AG20443 (cell line): ENCODE measurements at regions not wholly inside any gene's neighbourhood (a gene's known extent, or its start where the extent isn't known, plus 50 kb on each side); places are given as distances from the start of the nearest gene placed in this dataset.

Source experiments
- DNase-seq: peaks from one replicate; pipeline ENCODE4 v3.0.0; 2012; ENCODE audit warnings: low spot score, mixed read lengths

GRCh38 chr3:102599819-102600576 lies 165.2 kb downstream of the ZPLD1 start:
- no peak for DNase-seq

GRCh38 chr3:102605153-102605552 lies 170.3 kb downstream of the ZPLD1 start:
- no peak for DNase-seq

DNA sequence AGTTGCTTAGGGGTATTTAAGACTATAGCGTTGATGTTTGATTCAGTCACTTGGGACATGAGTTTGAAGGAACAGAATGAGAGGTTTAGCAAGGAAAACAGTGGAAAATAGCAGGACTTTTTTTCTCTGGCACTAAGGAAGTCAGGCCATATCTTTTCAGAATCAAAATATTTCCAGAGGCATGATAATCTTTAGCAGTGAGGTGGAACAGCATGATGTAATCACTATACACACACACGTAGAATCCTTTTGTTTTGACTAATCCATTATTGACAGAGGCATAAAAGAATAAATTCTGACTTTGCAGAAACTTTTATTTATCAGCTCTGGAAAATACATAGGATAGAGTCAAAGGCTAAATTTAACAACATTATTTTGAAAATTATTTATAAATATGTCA lies 174.1 kb downstream of the ZPLD1 start:
- no peak for DNase-seq

GRCh38 chr3:102614021-102614569 lies 179.3 kb downstream of the ZPLD1 start:
- DNase-seq, result no peak

DNA sequence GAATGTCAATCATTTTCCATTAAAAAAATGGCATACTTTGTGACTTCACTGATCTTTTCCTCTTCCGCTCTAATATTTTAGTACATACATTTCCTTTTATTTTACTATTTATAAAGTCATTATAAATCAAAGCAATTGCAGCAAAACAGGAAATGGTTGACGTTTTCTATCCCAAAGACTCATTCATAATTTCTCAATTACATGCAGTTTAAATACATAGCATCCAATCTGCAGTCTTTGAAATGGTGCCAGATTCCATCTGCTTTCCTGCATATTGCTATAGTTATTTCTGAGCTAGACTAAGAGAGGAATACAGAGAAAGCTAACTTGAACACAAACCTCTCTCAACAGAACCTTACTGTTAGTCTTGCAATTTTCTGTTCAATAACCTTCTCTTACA lies 179.8 kb downstream of the ZPLD1 start:
- no peak for DNase-seq

- no peak for DNase-seq
Measured at GRCh38 chr3:102617381-102617780, 182.6 kb downstream of the ZPLD1 start.

GRCh38 chr3:102619361-102619760 lies 184.5 kb downstream of the ZPLD1 start:
- no peak for DNase-seq

- no peak for DNase-seq
Measured at GRCh38 chr3:102629943-102630342, 195.1 kb downstream of the ZPLD1 start.

DNA sequence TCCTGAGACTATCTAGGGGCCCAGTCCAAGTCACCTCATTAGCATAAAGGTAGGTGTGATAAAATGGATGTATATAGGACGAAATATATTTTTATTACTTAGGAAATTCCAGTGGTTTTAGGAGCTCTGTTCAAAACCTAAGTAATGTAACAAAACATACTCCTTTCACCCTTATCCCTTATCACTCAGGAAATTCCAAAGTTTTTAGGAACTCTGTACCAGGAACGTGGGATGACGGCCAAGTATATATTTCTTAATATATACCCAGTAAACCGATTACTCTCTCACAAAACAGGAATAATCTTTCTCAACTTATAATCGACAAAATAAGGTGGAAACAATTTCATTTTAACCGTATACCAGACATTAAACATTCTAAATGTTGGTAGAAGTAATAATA lies 195.7 kb downstream of the ZPLD1 start:
- DNase-seq, result no peak

DNA sequence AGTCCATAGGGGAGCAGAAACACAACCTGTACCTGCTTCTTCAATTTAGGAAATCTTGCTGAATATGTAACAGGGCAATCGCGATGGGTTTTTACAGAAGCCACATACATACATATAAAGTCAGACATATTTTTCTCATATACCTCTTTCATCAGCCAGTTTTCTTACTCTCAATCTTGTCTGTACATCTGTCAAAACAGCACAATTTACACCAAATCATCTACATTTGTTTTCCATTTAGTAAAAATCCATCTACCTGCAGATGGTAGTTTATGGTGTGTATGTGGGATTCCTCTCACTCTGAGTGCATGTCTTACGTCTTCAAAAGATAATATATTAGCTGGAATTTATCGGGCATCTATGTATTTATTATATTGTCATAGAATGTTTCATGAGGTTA lies 208.7 kb downstream of the ZPLD1 start:
- no peak for DNase-seq

- DNase-seq, result no peak
Measured at GRCh38 chr3:102646557-102646956, 211.7 kb downstream of the ZPLD1 start.

DNA sequence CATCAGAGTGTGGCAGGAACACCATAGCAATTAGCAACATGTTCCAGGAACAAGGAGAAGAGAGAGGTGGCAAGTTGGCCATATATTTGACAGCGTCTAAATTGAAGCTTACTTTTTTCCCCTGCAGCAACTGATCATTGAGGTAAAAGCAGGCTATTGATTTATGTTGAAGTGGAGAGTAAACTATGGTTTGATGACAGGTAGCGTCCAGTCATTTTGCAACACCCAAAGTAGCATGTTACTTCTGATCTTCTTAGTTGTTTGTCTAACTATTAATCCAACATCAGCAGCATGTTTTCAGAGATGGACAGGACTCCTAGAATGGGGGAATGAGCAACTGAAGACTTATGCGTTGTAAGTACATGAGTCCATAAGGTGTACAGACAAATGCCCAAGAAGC lies 225.8 kb downstream of the ZPLD1 start:
- DNase-seq, result no peak

- no peak for DNase-seq
Measured at GRCh38 chr3:102661707-102662497, 227.1 kb downstream of the ZPLD1 start.

DNA sequence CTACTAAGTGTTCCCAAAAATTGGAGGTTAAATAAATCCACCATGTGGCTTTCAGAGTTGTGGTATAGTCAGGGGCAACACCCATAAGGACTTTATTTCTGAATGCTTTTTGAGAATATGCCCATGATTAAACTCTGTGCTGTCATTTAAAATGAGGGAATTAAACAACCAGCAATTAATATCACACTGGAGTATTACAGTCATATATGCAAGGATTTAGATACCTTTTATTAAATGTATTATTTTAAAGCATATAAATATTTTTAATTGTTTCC lies 227.6 kb downstream of the ZPLD1 start:
- DNase-seq, result no peak

DNA sequence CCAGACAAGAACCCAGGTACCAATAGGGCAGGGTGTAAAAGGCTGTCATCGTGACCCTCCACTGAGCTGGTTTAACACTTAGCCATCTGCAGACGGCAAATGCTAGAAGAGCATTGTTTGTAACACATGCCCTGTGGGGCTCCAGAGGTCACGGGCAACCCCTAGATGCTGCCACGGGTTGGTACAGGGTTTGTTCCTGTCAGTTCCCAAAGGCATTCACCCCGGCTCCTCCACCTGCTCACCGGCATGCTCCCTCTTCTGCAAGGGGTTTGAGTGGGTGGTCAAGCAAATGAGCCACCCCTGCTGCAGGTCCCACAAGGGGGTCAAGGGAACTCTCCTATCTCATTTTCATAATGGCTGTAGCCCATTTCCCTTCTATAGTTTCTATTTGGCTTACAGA lies 229.3 kb downstream of the ZPLD1 start:
- DNase-seq, result no peak

GRCh38 chr3:102665183-102665582 lies 230.4 kb downstream of the ZPLD1 start:
- DNase-seq, result no peak

GRCh38 chr3:102668247-102668646 lies 233.4 kb downstream of the ZPLD1 start:
- no peak for DNase-seq

DNA sequence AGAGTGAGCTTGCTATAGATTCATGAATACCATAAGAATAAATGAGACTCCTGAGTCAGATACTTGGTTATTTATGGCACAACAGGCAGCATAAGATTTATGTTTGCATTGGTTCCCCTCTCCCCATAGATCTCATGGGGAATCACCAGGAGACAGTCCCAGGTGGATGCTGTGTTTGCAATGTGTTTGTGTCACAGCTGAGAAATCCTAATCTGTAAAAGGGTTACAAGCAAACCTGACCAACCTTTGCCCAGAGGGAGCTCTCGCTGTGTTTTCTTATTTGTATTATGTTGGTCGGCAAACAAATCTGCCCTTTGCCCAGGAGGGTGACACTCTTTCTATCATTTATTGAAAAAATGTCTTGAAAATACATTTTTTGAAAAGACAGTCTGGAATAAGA lies 236.2 kb downstream of the ZPLD1 start:
- no peak for DNase-seq

GRCh38 chr3:102672305-102672704 lies 237.5 kb downstream of the ZPLD1 start:
- no peak for DNase-seq

- DNase-seq, result peak; percentile 83
Measured at GRCh38 chr3:102673271-102674115, 238.7 kb downstream of the ZPLD1 start.

DNA sequence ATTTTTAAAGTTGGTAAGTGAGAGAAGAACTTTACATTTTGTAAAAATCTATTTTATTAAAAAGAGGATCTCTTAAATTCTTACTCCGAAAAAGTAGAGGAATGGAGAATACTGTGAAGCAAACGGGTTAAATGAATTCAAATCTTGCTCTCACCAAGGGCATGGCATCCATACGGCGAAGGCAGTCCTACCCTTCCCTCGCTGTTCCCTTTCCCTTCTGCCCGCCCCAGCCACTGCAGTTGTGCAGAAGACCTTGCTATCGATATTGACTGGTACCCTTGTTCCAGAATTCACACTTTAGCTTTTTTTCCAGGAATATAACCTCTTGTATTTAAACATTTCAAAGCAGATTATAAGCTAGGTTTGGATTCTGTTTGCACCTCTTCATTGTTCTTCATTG lies 239.5 kb downstream of the ZPLD1 start:
- DNase-seq, result no peak

DNA sequence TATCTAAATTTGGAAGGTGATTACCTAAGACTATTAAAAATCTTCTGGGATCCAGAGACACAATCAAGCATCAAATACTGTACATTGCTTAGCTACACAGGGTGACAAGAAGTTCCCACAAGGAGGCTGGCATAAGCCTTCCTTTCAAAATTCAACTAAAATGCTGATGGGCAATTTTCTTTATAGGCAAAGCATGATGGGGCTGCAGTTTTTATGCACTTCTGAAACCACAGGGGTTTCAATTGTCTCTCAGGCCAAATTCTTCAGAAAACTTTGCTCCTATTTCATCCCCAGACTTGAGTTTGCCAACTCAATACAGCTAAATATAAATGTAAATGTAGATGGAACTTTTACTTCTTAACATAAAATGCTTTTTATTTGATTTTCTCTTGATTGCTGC lies 241.6 kb downstream of the ZPLD1 start:
- DNase-seq, result no peak

DNA sequence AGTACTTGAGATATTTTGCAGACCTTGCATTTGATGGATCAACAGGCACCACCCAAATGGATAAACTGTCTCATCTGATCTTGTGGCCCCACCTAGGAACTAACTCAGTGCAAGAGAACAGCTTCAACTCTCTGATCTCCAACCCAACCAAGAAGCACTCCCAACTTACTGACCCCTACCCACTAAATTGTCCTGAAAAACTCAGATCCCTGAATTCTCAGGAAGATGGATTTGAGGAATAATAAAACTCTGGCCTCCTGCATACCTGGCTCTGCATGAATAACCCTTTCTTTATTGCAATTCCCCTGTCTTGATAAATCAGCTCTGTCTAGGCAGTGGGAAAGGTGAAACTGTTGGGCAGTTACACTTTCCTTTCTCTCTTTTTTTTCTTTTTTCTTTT lies 247.9 kb downstream of the ZPLD1 start:
- DNase-seq, result no peak
